CD14-positive monocyte (primary cell): ENCODE measurements at regions not wholly inside any gene's neighbourhood (a gene's known extent, or its start where the extent isn't known, plus 50 kb on each side); places are given as distances from the start of the nearest gene placed in this dataset.

Experiments
- DNase-seq, 3 donors: peaks; one replicate each; pipeline ENCODE4 v3.0.0-alpha.2; 2011 to 2022
- H2AFZ ChIP-seq: 2 replicates; pipeline ENCODE4 v1.6.0; 2012; ENCODE audit warnings: mild to moderate bottlenecking, low read depth, low read length, inconsistent platforms; ENCODE audit not compliant: insufficient read depth, poor library complexity, severe bottlenecking
- H3K27ac ChIP-seq, 2 donors: 1 replicate in 1 of 2; 2 replicates in 1 of 2; pipeline ENCODE4 v1.5.1; 2012 to 2013; ENCODE audit warnings: low read length in 2 of 2, control low read depth in 1 of 2, inconsistent platforms in 1 of 2, low read depth in 1 of 2, mild to moderate bottlenecking in 1 of 2
- H3K27me3 ChIP-seq, 2 donors: one replicate each; pipeline versions ENCODE4 v1.6.0 to v1.6.1; 2011 to 2013; ENCODE audit warnings: low read length in 2 of 2; ENCODE audit not compliant: control insufficient read depth in 2 of 2, insufficient read depth in 2 of 2
- H3K36me3 ChIP-seq, 2 donors: replicated peaks in 1 of 2; 1 replicate in 1 of 2; 2 replicates in 1 of 2; pipeline versions ENCODE4 v1.5.1 to v1.6.1; 2012 to 2013; ENCODE audit warnings: low read length in 2 of 2, control low read depth in 1 of 2, inconsistent platforms in 1 of 2, mild to moderate bottlenecking in 1 of 2; ENCODE audit not compliant: insufficient read depth in 2 of 2, control insufficient read depth in 1 of 2
- H3K4me1 ChIP-seq, 2 donors: 1 replicate in 1 of 2; 2 replicates in 1 of 2; pipeline versions ENCODE4 v1.5.1 to v1.6.1; 2012 to 2013; ENCODE audit warnings: low read length in 2 of 2, control low read depth in 1 of 2, inconsistent platforms in 1 of 2, mild to moderate bottlenecking in 1 of 2, moderate library complexity in 1 of 2; ENCODE audit not compliant: insufficient read depth in 2 of 2, control insufficient read depth in 1 of 2
- H3K4me2 ChIP-seq: replicated peaks from 2 replicates; pipeline ENCODE3; 2012; ENCODE audit warnings: low read length, moderate library complexity, mild to moderate bottlenecking; ENCODE audit not compliant: poor library complexity, severe bottlenecking; ENCODE audit errors: extremely low read depth
- H3K4me3 ChIP-seq, 3 experiments: fragments of 200-600 bp in 1 of 3; sonication (generic) in 1 of 3; replicated peaks in 1 of 3; 1 replicate in 2 of 3; 2 replicates in 1 of 3; pipeline ENCODE4 v1.5.1; 2011 to 2013; ENCODE audit warnings: low read length in 3 of 3, mild to moderate bottlenecking in 3 of 3, control low read depth in 2 of 3, low read depth in 2 of 3, inconsistent platforms in 1 of 3, moderate library complexity in 1 of 3
- H3K79me2 ChIP-seq: 2 replicates; pipeline ENCODE4 v1.6.0; 2012; ENCODE audit warnings: mild to moderate bottlenecking, control low read depth, inconsistent platforms, low read length, moderate library complexity; ENCODE audit not compliant: insufficient read depth
- H3K9ac ChIP-seq: 2 replicates; pipeline ENCODE4 v1.6.0; 2017; ENCODE audit warnings: low read length, mild to moderate bottlenecking; ENCODE audit not compliant: insufficient read depth, poor library complexity, severe bottlenecking
- H3K9me3 ChIP-seq, 2 donors: replicated peaks in 1 of 2; 1 replicate in 1 of 2; 2 replicates in 1 of 2; pipeline versions ENCODE4 v1.5.1 to v1.6.1; 2012 to 2013; ENCODE audit warnings: low read length in 2 of 2, control low read depth in 1 of 2; ENCODE audit not compliant: control insufficient read depth in 1 of 2, insufficient read depth in 1 of 2
- H4K20me1 ChIP-seq: 2 replicates; pipeline ENCODE4 v1.6.0; 2012; ENCODE audit warnings: mild to moderate bottlenecking, low read length, control low read depth, moderate library complexity; ENCODE audit not compliant: insufficient read depth
- H3K27ac Mint-ChIP-seq, 7 donors: one replicate each; pipeline ENCODE4 v1.8.0; 2020; ENCODE audit warnings: mild to moderate bottlenecking in 7 of 7, mixed read lengths in 7 of 7, moderate library complexity in 6 of 7, inconsistent platforms in 2 of 7
- H3K27me3 Mint-ChIP-seq, 3 donors: one replicate each; pipeline ENCODE4 v1.8.0; 2021 to 2022; ENCODE audit warnings: low read depth in 3 of 3, mild to moderate bottlenecking in 3 of 3, mixed read lengths in 3 of 3, moderate library complexity in 3 of 3, inconsistent platforms in 1 of 3
- H3K36me3 Mint-ChIP-seq, 2 donors: one replicate each; pipeline ENCODE4 v1.8.0; 2020; ENCODE audit warnings: mixed read lengths in 2 of 2, inconsistent platforms in 1 of 2, mild to moderate bottlenecking in 1 of 2
- H3K4me1 Mint-ChIP-seq: one replicate; pipeline ENCODE4 v1.8.0; 2020; ENCODE audit warnings: mild to moderate bottlenecking, mixed read lengths
- H3K4me3 Mint-ChIP-seq, 2 donors: one replicate each; pipeline ENCODE4 v1.8.0; 2020; ENCODE audit warnings: mild to moderate bottlenecking in 2 of 2, mixed read lengths in 2 of 2, moderate library complexity in 1 of 2
- H3K9me3 Mint-ChIP-seq, 7 donors: one replicate each; pipeline ENCODE4 v1.8.0; 2020 to 2022; ENCODE audit warnings: mixed read lengths in 7 of 7, mild to moderate bottlenecking in 6 of 7, moderate library complexity in 6 of 7, inconsistent platforms in 2 of 7
- CTCF ChIP-seq: fragments of 200-600 bp; IDR thresholded peaks from one replicate; pipeline ENCODE4 v1.8.0; 2022; ENCODE audit warnings: antibody characterized with exemption, mild to moderate bottlenecking
- WGBS: methylation state at CpG from one replicate; pipeline ENCODE4 v1.1.5; 2013; ENCODE audit warnings: missing lambda C conversion rate; ENCODE audit not compliant: insufficient coverage; 5-methylcytosine and 5-hydroxymethylcytosine counted together
- intact Hi-C, 2 donors: fragments of 100-400 bp; cut with micrococcal nuclease; formaldehyde crosslinking; loops; one replicate each; pipeline versions ENCODE4 v1.15.0 to v1.15.1; 2023

GRCh38 chr12:108021141-108021540 is 107.9 kb upstream of the WSCD2 start:
- no peak overlapping the region for H3K9ac ChIP-seq
- no peaks in the 10 kb centered on the region for H3K36me3 ChIP-seq
- no peak overlapping the region for H3K27ac ChIP-seq
- no peak overlapping the region for H3K4me2 ChIP-seq
- no peak overlapping the region for H3K4me3 ChIP-seq
- peaks cover 0 to 2% (median 0%) of the 10 kb centered on the region in 7 donors for H3K9me3 Mint-ChIP-seq
- H3K36me3 Mint-ChIP-seq, result no peaks in the 10 kb centered on the region
- no peak overlapping the region for H3K4me3 Mint-ChIP-seq
- H3K27me3 ChIP-seq, result no peaks in the 10 kb centered on the region
- peaks cover 4 to 7% (median 5%) of the 10 kb centered on the region in 3 donors for H3K27me3 Mint-ChIP-seq
- intact Hi-C loops, result no loop called here
- H3K4me1 Mint-ChIP-seq, result no peaks in the 10 kb centered on the region
- no peaks in the 10 kb centered on the region for H3K79me2 ChIP-seq
- H2AFZ ChIP-seq, result no peak overlapping the region
- no peak for DNase-seq
- TF ChIP-seq CTCF, result no peak
- WGBS, result no CpG with 5 or more reads among the region's 1 CpG
- no peaks in the 10 kb centered on the region for H3K9me3 ChIP-seq
- no peaks in the 10 kb centered on the region for H4K20me1 ChIP-seq
- H3K27ac Mint-ChIP-seq, result no peak overlapping the region
- no peaks in the 10 kb centered on the region for H3K4me1 ChIP-seq

GRCh38 chr12:108021949-108022522 is 107.1 kb upstream of the WSCD2 start:
- intact Hi-C loops, result no loop called here
- Histone ChIP-seq H3K27ac (no peak overlapping the region), H3K4me1 (no peaks in the 10 kb centered on the region), H3K36me3 (no peaks in the 10 kb centered on the region), H2AFZ (no peak overlapping the region), H3K27me3 (no peaks in the 10 kb centered on the region), H4K20me1 (no peaks in the 10 kb centered on the region), H3K9me3 (no peaks in the 10 kb centered on the region), H3K4me2 (no peak overlapping the region), H3K4me3 (no peak overlapping the region), H3K79me2 (no peaks in the 10 kb centered on the region), H3K9ac (no peak overlapping the region)
- Mint-ChIP-seq H3K27ac (no peak overlapping the region), H3K4me1 (no peaks in the 10 kb centered on the region), H3K36me3 (no peaks in the 10 kb centered on the region), H3K9me3 (peaks cover 0 to 2% (median 0%) of the 10 kb centered on the region in 7 donors), H3K27me3 (peaks cover 5 to 7% (median 5%) of the 10 kb centered on the region in 3 donors), H3K4me3 (no peak overlapping the region)
- TF ChIP-seq CTCF, result no peak
- WGBS, result 69% methylated on average over 1 of the region's 2 CpGs
- DNase-seq, result no peak
